ENCODE measurements at regions not wholly inside any gene's neighbourhood (a gene's known extent, or its start where the extent isn't known, plus 50 kb on each side); places are given as distances from the start of the nearest gene placed in this dataset.

DNA sequence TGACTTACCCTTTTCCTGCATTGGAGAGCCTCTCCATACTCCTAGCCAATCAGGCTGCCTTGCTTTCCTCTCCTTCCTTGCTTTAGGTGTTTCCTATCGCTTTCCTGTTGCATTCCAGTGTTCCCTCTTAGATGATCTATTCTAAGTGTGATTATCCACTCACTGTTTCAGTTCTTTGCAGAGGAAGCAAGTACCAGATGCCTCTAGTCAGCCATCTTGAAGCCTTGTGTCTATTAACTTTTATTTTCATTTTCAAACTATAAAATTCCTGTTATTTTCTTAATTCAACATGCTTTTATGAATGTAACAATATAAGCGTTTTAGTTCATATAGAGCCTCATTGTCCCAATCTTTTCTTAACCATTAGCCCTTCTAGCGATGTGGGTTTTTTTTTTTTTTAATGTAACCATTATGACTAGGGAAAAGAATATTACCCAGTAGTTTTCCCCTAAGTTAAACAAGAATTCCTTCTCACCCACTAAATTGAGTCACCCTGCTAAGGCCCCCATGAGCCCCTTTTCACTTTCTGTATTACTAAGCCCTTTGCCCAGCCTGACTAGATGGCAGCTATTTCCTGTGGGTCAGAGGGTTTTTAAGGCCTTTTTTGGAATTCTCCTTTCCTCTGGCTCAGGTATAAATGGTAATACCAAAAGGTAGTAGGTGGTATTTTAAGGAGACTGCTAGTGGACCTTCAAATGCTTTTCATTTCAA, 229.4 kb upstream of the CTNNB1 start:
- in situ Hi-C loops (cut with MboI), result no loop called here
- BruUV-seq (replicated peaks), result no TSS peak
- ATAC-seq (no peak), DNase-seq (ENCODE audit: extremely low read depth in 1 of 4, low spot score in 3 of 4) (no peak), FAIRE-seq (no peak)
- ChIA-PET CTCF (ENCODE audit: low intra/inter-chr PET ratio) (no interaction called here), POLR2A (no interaction called here)
- WGBS (ENCODE audit: insufficient coverage, low coverage, missing lambda C conversion rate), result 0% methylated on average over 3 of the region's 3 CpGs
- Histone ChIP-seq H2AFZ (ENCODE audit: low read depth, low read length) (no peak overlapping the region), H3K27me3 (ENCODE audit: control insufficient read depth in 2 of 2, insufficient read depth in 2 of 2, low read length in 2 of 2) (0 out of 5 replicates have a peak, but pooled peaks cover 0 to 7% of the 10 kb centered on the region in 2 experiments), H3K27ac (ENCODE audit: extremely low read depth, low read depth, low read length) (no peak overlapping the region), H3K4me2 (ENCODE audit: insufficient read depth, low read length) (no peak overlapping the region), H3K79me2 (ENCODE audit: control insufficient read depth, insufficient read depth, low read length) (no peaks in the 10 kb centered on the region), H3K36me3 (ENCODE audit: control insufficient read depth, insufficient read depth, low read length) (no peaks in the 10 kb centered on the region), H3K9ac (ENCODE audit: insufficient read depth in 1 of 2, low read depth in 2 of 2, low read length in 2 of 2) (no peak overlapping the region), H3K9me3 (replicated peaks; ENCODE audit: control insufficient read depth, insufficient read depth, low read depth, low read length) (no peaks in the 10 kb centered on the region), H4K20me1 (replicated peaks; ENCODE audit: control insufficient read depth, insufficient read depth, low read length) (0 out of 2 replicates have a peak, but pooled peaks cover 4% of the 10 kb centered on the region), H3K4me3 (no peak overlapping the region), H3K9me1 (ENCODE audit: control insufficient read depth, insufficient read depth, low read length) (no peaks in the 10 kb centered on the region), H3K4me1 (replicated peaks in 1 of 2; ENCODE audit: control insufficient read depth in 2 of 2, insufficient read depth in 2 of 2, low read length in 2 of 2) (no peaks in the 10 kb centered on the region)
- intact Hi-C loops (cut with micrococcal nuclease), result no loop called here
- TF ChIP-seq YY1 (IDR thresholded peaks at IDR 0.05; ENCODE audit: borderline replicate concordance in 1 of 3, control insufficient read depth in 1 of 3, extremely low read depth in 1 of 3, insufficient read depth in 3 of 3, insufficient read length in 1 of 3, insufficient replicate concordance in 2 of 3, low read depth in 1 of 3, low read length in 2 of 3) (no peak), CUX1 (CRISPR knock-in tag; IDR thresholded peaks at IDR 0.05) (no peak), NFRKB (IDR thresholded peaks at IDR 0.05; ENCODE audit: low read depth) (no peak), JUN (IDR thresholded peaks at IDR 0.05; ENCODE audit: borderline replicate concordance, low read depth, low read length) (no peak), JUN (CRISPR knock-in tag; IDR thresholded peaks at IDR 0.05; ENCODE audit: borderline replicate concordance) (no peak), HDAC3 (IDR thresholded peaks at IDR 0.05; ENCODE audit: borderline replicate concordance, partially characterized antibody) (no peak), TEAD4 (IDR thresholded peaks at IDR 0.05; ENCODE audit: low read length) (no peak), TEAD4 (CRISPR knock-in tag; IDR thresholded peaks at IDR 0.05; ENCODE audit: borderline replicate concordance) (no peak), CHAMP1 (IDR thresholded peaks at IDR 0.05) (no peak), NFIC (IDR thresholded peaks at IDR 0.05) (no peak), SAFB (IDR thresholded peaks at IDR 0.05; ENCODE audit: borderline replicate concordance, low read depth, low read length) (no peak), CBX1 (IDR thresholded peaks at IDR 0.05; ENCODE audit: low read depth) (no peak), BDP1 (IDR thresholded peaks at IDR 0.05; ENCODE audit: insufficient read depth, insufficient read length) (no peak)
- TF ChIP-seq, protein P1, sequence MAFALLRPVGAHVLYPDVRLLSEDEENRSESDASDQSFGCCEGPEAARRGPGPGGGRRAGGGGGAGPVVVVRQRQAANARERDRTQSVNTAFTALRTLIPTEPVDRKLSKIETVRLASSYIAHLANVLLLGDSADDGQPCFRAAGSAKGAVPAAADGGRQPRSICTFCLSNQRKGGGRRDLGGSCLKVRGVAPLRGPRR (CRISPR knock-in tag; IDR thresholded peaks at IDR 0.05), result no peak
